GM19025 (cell line): ENCODE measurements at regions not wholly inside any gene's neighbourhood (a gene's known extent, or its start where the extent isn't known, plus 50 kb on each side); places are given as distances from the start of the nearest gene placed in this dataset.
"Not testable (repeated sequence)": the region's sequence is repeated elsewhere in the genome, so short reads cannot be mapped to it uniquely, and the experiment has no call there.

ENCODE experiments used
- ATAC-seq: cut with Tn5 transposase; IDR thresholded peaks from one replicate; pipeline ENCODE4 v1.9.1; 2021; ENCODE audit warnings: mild to moderate bottlenecking, low read depth, moderate library complexity; ENCODE audit not compliant: unreplicated experiment

GRCh38 chr4:81592701-81593100 is 121.0 kb upstream of the RASGEF1B start:
- no peak for ATAC-seq

- ATAC-seq = no peak
Measured at GRCh38 chr4:81590596-81590995, 118.9 kb upstream of the RASGEF1B start.

GRCh38 chr4:81589262-81589661 is 117.6 kb upstream of the RASGEF1B start:
- ATAC-seq = no peak

- ATAC-seq = no peak
Measured at GRCh38 chr4:81586706-81587105, 115.0 kb upstream of the RASGEF1B start.

- ATAC-seq = not testable (repeated sequence)
Measured at GRCh38 chr4:81580994-81581374, 109.3 kb upstream of the RASGEF1B start.

GRCh38 chr4:81580346-81580993 is 108.8 kb upstream of the RASGEF1B start:
- no peak for ATAC-seq

GRCh38 chr4:81577392-81577791 is 105.7 kb upstream of the RASGEF1B start:
- no peak for ATAC-seq

- no peak for ATAC-seq
Measured at GRCh38 chr4:81574991-81575390, 103.3 kb upstream of the RASGEF1B start.

GRCh38 chr4:81573840-81574239 is 102.1 kb upstream of the RASGEF1B start:
- no peak for ATAC-seq

- ATAC-seq = no peak
Measured at GRCh38 chr4:81572402-81572801, 100.7 kb upstream of the RASGEF1B start.

- ATAC-seq = no peak
Measured at GRCh38 chr4:81571105-81571504, 99.4 kb upstream of the RASGEF1B start.

- no peak for ATAC-seq
Measured at GRCh38 chr4:81566161-81566591, 94.5 kb upstream of the RASGEF1B start.

GRCh38 chr4:81565142-81565870 is 93.6 kb upstream of the RASGEF1B start:
- no peak for ATAC-seq

GRCh38 chr4:81564025-81564424 is 92.3 kb upstream of the RASGEF1B start:
- no peak for ATAC-seq

GRCh38 chr4:81562093-81562492 is 90.4 kb upstream of the RASGEF1B start:
- ATAC-seq = peak; percentile 83

GRCh38 chr4:81557306-81557705 is 85.6 kb upstream of the RASGEF1B start:
- no peak for ATAC-seq

GRCh38 chr4:81555489-81555888 is 83.8 kb upstream of the RASGEF1B start:
- ATAC-seq = no peak

- no peak for ATAC-seq
Measured at GRCh38 chr4:81552086-81552485, 80.4 kb upstream of the RASGEF1B start.

GRCh38 chr4:81550388-81550859 is 78.7 kb upstream of the RASGEF1B start:
- no peak for ATAC-seq

- no peak for ATAC-seq
Measured at GRCh38 chr4:81549984-81550383, 78.3 kb upstream of the RASGEF1B start.

- ATAC-seq = no peak
Measured at GRCh38 chr4:81546777-81547176, 75.1 kb upstream of the RASGEF1B start.
